Epithelial cell of esophagus (primary cell): ENCODE measurements at regions not wholly inside any gene's neighbourhood (a gene's known extent, or its start where the extent isn't known, plus 50 kb on each side); places are given as distances from the start of the nearest gene placed in this dataset.

Experiments used
- DNase-seq: peaks from one replicate; pipeline ENCODE4 v3.0.0; 2010; ENCODE audit warnings: low read depth
- H3K4me3 ChIP-seq: 2 replicates; pipeline ENCODE4 v1.5.1; 2011; ENCODE audit warnings: mild to moderate bottlenecking, low read length, control low read depth
- TF ChIP-seq, protein P1 (sequence below): IDR thresholded peaks from 2 replicates; pipeline ENCODE4 v1.5.1; 2011; ENCODE audit warnings: low read depth, mild to moderate bottlenecking, low read length, control low read depth, inconsistent platforms; ENCODE audit not compliant: insufficient read depth; ENCODE audit errors: missing control alignments

DNA sequence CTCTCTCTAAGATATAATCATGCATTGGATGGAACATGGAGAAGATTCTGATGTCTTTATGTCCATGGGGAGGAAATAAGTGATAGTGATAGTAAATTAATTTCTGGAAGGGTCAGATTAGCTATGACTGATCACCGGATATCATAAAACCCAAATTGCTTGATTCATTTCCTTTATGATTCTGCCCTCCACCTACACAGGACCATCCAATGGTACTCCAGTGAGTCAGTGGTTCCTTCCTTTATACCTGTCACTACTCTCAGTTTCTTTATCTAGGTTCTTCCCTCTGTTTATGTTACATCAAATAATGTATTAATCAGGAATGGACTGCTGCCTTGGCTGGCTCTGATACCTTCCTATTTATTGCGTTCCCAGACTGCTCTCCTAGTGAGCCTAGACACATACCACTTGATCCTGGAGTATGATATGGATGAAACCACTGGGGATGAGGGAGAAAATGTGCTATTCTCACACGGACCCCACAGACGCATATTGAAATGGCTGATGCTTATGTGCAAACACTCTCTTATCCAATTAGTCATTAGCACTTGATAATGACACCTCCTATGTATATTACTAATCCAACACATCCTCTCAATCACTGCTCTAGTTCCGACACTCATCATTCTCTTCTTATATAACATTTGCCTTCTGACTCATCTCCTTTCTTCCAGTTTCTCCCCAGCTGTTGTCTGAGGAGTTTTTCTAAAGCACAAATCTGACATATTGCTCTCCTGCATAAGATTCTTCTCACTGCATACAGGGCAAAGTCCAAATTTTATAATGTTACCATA, 315.6 kb downstream of the INSIG2 start:
- TF ChIP-seq, protein P1, sequence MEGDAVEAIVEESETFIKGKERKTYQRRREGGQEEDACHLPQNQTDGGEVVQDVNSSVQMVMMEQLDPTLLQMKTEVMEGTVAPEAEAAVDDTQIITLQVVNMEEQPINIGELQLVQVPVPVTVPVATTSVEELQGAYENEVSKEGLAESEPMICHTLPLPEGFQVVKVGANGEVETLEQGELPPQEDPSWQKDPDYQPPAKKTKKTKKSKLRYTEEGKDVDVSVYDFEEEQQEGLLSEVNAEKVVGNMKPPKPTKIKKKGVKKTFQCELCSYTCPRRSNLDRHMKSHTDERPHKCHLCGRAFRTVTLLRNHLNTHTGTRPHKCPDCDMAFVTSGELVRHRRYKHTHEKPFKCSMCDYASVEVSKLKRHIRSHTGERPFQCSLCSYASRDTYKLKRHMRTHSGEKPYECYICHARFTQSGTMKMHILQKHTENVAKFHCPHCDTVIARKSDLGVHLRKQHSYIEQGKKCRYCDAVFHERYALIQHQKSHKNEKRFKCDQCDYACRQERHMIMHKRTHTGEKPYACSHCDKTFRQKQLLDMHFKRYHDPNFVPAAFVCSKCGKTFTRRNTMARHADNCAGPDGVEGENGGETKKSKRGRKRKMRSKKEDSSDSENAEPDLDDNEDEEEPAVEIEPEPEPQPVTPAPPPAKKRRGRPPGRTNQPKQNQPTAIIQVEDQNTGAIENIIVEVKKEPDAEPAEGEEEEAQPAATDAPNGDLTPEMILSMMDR, result no peak
- peak; percentile 79 for DNase-seq
- no peak overlapping the region for H3K4me3 ChIP-seq

DNA sequence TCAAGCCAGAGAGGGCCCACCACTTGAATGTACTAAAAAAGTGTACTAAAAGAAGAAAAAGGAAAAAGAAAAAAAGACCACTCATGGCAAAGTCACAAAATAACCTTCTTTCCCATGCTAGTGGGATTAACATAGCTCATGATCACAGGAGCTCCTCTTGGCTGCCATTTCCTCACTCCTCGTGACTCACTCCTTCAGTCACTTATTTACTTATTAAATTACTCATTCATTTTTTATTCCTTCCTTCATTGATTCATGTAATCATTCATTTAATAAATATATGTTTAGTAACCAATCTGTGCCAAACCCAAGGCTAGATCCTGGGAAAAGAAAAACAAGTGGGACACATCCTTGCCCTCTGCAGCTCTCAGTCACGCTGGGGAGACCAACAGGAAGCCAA, 300.5 kb downstream of the INSIG2 start:
- H3K4me3 ChIP-seq, result no peak overlapping the region
- DNase-seq, result peak; percentile 90

DNA sequence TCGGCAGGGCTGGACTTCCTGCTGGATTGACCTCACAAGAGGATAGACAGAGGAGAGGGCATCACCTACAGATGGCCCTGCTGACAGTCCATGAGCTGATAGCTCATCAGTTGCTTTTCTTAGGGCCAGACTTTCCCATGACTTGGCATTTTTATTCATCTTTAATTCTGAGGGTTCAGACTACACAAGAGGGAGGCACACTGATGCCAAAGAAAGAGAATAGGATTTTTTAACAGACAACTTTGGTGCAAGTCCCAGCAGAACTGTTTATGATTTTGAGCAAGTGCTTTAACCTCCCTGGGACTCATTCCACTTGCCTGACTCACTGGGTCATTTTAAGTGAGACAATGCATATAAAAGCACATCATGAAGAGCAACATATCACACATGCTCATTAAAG, 299.2 kb downstream of the INSIG2 start:
- TF ChIP-seq, protein P1, result no peak
- no peak overlapping the region for H3K4me3 ChIP-seq
- peak; percentile 92 for DNase-seq

More for the DNA sequence above, 300.5 kb downstream of the INSIG2 start:
- TF ChIP-seq, protein P1, result no peak

DNA sequence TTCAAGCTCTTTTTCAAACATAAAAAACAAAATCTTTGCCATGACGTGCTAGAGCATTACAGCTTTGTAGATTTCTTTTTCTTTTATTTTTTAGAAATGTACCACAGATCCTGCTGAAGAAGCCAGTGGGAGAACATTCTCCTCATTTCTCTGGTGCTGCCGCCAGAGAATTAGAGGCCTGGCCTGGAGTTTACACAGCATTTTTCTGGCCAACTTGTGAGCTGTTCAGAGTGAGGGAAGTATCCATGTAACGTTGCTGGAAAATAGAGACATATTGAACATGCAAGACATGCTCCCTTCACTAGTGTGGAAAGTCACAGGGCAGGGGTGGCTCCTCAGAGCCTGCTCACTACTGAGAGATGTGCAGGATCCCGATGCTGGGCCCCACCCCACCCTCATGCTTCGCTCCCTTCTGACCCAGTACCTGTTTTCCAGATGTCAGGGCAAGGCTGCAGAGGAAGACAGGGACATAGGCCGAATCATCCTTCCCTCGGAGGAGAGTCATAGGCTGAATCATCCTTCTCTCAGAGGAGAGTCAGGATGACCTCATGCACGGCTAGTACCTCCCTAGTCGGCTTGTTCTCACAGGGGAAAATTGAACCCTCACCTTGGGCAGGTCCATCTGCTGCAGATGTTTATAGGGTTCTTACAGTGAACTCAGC, 298.5 kb downstream of the INSIG2 start:
- no peak overlapping the region for H3K4me3 ChIP-seq
- TF ChIP-seq, protein P1, result no peak
- peak; percentile 98 for DNase-seq

DNA sequence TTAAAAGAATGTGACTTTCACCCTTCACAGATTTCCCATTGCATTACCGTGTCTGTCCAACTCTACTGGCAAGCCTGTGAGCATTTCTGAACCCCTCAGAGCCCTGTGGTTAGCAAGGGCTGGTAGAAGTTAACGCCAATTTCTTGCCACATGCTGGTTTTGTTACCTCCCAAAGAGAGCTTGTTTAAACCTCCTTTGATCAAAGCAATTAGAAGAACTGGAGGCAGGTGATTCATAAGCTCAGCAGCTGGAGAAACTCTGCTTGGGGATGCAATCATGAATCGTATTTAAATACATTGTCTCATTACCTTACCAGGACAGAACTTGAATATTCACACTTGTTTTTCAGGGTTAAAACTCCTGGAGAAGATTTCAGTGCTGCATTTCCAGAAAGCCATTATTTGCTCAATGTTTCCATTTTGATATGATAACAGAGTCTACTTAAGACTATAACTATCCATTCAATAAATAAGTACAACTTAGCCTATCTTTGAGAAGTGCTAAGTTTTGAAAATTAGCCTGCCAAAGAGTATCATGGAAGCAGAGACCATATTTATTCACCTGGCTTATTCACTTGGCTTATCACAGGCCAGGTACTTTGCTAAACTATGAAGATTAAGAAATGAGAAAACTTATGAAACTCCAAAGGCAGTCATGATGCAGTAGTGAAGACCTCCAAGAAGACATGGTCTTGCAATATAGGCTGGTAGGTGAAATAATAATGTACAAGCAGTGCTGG, 292.8 kb downstream of the INSIG2 start:
- DNase-seq, result peak; percentile 63
- TF ChIP-seq, protein P1, result no peak
- no peak overlapping the region for H3K4me3 ChIP-seq

DNA sequence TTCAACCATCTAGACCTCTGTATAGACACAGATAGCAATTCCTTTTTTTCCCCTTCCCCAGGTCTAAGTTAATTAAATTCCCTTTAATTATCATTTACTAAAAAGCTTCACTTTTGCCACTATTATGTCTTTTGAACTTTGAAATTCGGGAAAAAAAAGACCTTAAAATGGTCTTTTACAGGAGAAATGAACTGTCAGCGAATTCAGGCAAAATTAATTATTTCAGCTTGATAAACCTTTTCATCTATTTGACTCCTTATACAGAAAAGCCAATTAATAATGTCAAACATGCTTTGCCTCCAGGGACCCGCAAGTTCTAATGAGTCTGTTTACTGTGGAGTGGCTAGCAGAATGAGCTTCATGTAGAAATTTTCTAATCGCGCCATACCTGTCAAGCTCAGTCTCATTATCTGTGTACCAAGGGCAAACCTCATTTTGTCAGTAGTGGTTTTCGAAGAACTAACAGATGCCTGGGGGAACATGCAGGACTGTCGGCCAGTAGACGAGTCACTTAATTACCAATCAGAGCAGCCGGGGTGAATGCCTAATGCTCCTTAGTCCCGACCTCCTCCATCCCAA, 287.7 kb downstream of the INSIG2 start:
- TF ChIP-seq, protein P1, result no peak
- DNase-seq, result no peak
- no peak overlapping the region for H3K4me3 ChIP-seq
